GM23248 (cell line): ENCODE measurements at regions not wholly inside any gene's neighbourhood (a gene's known extent, or its start where the extent isn't known, plus 50 kb on each side); places are given as distances from the start of the nearest gene placed in this dataset.

Experiments
- DNase-seq: peaks from one replicate; pipeline ENCODE4 v3.0.0-alpha.2; 2015
- H2AFZ ChIP-seq: fragments of 200-600 bp; sonication (generic); 2 replicates; pipeline ENCODE4 v1.6.1; 2016; ENCODE audit warnings: antibody characterized with exemption
- H3F3A ChIP-seq: fragments of 200-600 bp; sonication (generic); 2 replicates; pipeline ENCODE4 v1.6.1; 2016; ENCODE audit warnings: mild to moderate bottlenecking, antibody characterized with exemption, mixed run types; ENCODE audit not compliant: insufficient read depth
- H3K27ac ChIP-seq: fragments of 200-600 bp; sonication (generic); 2 replicates; pipeline ENCODE4 v1.5.1; 2016; ENCODE audit warnings: mild to moderate bottlenecking
- H3K27me3 ChIP-seq: fragments of 200-600 bp; sonication (generic); replicated peaks from 2 replicates; pipeline ENCODE4 v1.6.1; 2016; ENCODE audit warnings: mild to moderate bottlenecking; ENCODE audit not compliant: insufficient read depth
- H3K36me3 ChIP-seq: fragments of 200-600 bp; sonication (generic); 2 replicates; pipeline ENCODE4 v1.6.1; 2016; ENCODE audit warnings: low read depth, mild to moderate bottlenecking
- H3K4me1 ChIP-seq: fragments of 200-600 bp; sonication (generic); 2 replicates; pipeline ENCODE4 v1.6.1; 2016; ENCODE audit warnings: mild to moderate bottlenecking; ENCODE audit not compliant: insufficient read depth
- H3K4me2 ChIP-seq: fragments of 200-600 bp; sonication (generic); one replicate; pipeline ENCODE4 v1.6.1; 2016; ENCODE audit warnings: mild to moderate bottlenecking; ENCODE audit not compliant: unreplicated experiment
- H3K4me3 ChIP-seq: fragments of 200-600 bp; sonication (generic); 2 replicates; pipeline ENCODE4 v1.5.1; 2016; ENCODE audit warnings: mild to moderate bottlenecking
- H3K79me2 ChIP-seq: fragments of 200-600 bp; sonication (generic); 2 replicates; pipeline ENCODE4 v1.6.1; 2016; ENCODE audit warnings: mild to moderate bottlenecking; ENCODE audit not compliant: insufficient read depth
- H3K9ac ChIP-seq: fragments of 200-600 bp; sonication (generic); 2 replicates; pipeline ENCODE4 v1.6.1; 2016; ENCODE audit warnings: mild to moderate bottlenecking
- H3K9me2 ChIP-seq: fragments of 200-600 bp; sonication (generic); 2 replicates; pipeline ENCODE4 v1.6.1; 2016; ENCODE audit warnings: mixed run types, mild to moderate bottlenecking, moderate library complexity; ENCODE audit not compliant: insufficient read depth
- H3K9me3 ChIP-seq: fragments of 200-600 bp; sonication (generic); one replicate; pipeline ENCODE4 v1.6.1; 2017; ENCODE audit warnings: low read depth
- H4K20me1 ChIP-seq: fragments of 200-600 bp; sonication (generic); 2 replicates; pipeline ENCODE4 v1.6.0; 2016; ENCODE audit not compliant: insufficient read depth
- EZH2 ChIP-seq: fragments of 200-600 bp; sonication (generic); IDR thresholded peaks from 2 replicates; pipeline ENCODE4 v1.6.1; 2018; ENCODE audit warnings: antibody characterized with exemption, mild to moderate bottlenecking; ENCODE audit not compliant: insufficient read depth, poor library complexity, severe bottlenecking
- EZH2phosphoT487 ChIP-seq: fragments of 200-600 bp; sonication (generic); IDR thresholded peaks from 2 replicates; pipeline ENCODE4 v1.6.1; 2018; ENCODE audit warnings: antibody characterized with exemption, moderate library complexity, mild to moderate bottlenecking, low read depth; ENCODE audit not compliant: insufficient read depth
- WGBS, 2 experiments: methylation state at CpG; one replicate each; pipeline ENCODE4 v1.1.6; 2015 to 2017; ENCODE audit warnings: low lambda C conversion rate in 2 of 2, low coverage in 1 of 2; ENCODE audit errors: missing lambda C conversion rate in 2 of 2; 5-methylcytosine and 5-hydroxymethylcytosine counted together
- in situ Hi-C: fragments of 300-500 bp; cut with MboI; formaldehyde crosslinking; loops from 2 replicates; pipeline ENCODE4 v1.15.0; 2020

DNA sequence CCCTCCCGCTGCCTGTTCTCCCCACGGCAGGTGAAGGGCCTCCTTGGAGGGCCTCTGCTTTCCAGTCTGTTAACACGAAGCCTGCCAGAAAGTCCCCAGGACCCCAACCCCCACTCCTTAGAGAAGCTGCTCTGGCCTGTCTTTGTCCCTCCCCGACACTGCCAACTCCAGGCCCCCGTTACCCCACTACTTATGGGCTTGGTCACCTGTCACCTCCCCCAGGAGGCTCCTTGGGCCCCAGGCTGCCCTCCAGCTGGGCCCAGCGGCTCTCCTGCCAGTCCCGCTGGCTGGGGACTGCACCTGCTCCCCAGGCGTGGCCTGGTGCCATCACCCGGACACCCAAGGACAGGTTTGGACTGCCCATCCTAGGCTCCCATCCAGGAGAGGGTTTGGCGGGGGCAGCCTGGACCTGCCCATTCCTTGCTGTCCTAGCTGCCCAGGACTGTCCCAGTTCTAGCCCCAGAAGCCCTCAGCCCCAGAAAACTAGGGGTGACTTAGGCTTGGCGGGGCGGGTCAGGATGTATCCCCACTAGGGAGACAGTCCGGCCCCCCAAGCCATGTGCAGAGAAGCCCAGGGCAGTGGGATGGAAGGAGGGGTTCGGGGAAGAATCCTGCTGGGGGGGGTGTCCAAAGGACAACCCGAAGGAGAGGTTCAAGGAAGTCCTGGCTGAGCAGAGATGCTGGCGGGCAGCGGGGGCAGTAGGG is 155.7 kb upstream of the C14orf180 start:
- no peaks in the 10 kb centered on the region for H4K20me1 ChIP-seq
- in situ Hi-C loops: no loop called here
- H3K9me2 ChIP-seq: no peaks in the 10 kb centered on the region
- no peak overlapping the region for H3K4me3 ChIP-seq
- H3K27me3 ChIP-seq: no peaks in the 10 kb centered on the region; the same call in 1 of the 2 replicates
- no peak for DNase-seq
- H2AFZ ChIP-seq: no peak overlapping the region
- no peak for TF ChIP-seq EZH2phosphoT487
- no peak for TF ChIP-seq EZH2
- H3K4me2 ChIP-seq: no peak overlapping the region
- 54 to 63% methylated on average over 16 to 17 of the region's 17 CpGs for WGBS, 2 experiments
- H3K36me3 ChIP-seq: no peaks in the 10 kb centered on the region
- no peaks in the 10 kb centered on the region for H3K79me2 ChIP-seq
- H3K4me1 ChIP-seq: no peaks in the 10 kb centered on the region
- H3K9ac ChIP-seq: no peak overlapping the region
- H3F3A ChIP-seq: no peaks in the 10 kb centered on the region
- H3K27ac ChIP-seq: no peak overlapping the region
- no peaks in the 10 kb centered on the region for H3K9me3 ChIP-seq

DNA sequence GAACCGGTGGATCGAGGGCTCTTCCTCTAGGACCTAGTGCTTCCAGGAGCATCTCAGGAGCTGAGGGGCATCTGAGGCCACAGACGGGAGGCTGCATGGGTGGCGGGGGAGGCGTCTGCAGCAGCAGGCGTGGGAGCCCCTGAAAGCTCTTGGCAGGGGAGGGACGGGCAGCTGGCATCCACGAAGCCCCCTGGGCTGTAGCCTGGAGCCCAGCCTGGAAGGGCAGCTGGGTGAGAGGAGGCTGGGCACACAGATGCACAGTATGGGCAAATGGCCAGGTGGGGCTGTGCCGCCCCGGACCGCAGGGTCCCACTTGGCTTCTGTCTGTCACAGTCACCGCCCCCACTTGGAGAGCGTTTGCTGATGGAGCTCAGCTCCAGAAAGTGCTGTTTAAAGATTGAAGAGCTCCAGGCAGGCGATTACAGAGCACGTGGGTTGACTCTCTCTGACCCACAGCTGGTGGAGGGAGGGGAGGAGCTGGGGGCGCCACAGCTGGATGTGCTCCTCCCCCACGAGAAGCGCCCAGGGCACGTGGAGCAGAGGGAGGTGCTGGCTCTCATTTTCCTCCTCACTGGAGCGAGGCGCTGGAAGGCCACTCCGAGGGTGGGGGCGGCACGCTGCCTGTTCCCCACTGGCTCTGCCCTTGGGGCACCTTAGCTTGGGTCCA is 155.0 kb upstream of the C14orf180 start:
- no peak overlapping the region for H3K4me3 ChIP-seq
- no peaks in the 10 kb centered on the region; the same call in 1 of the 2 replicates for H3K27me3 ChIP-seq
- no peaks in the 10 kb centered on the region for H3K79me2 ChIP-seq
- in situ Hi-C loops: no loop called here
- no peak overlapping the region for H2AFZ ChIP-seq
- no peak for DNase-seq
- no peaks in the 10 kb centered on the region for H3F3A ChIP-seq
- TF ChIP-seq EZH2 (no peak), EZH2phosphoT487 (no peak)
- H3K9me2 ChIP-seq: no peaks in the 10 kb centered on the region
- H3K4me1 ChIP-seq: no peaks in the 10 kb centered on the region
- 5 to 8% methylated on average over 19 to 20 of the region's 24 CpGs for WGBS, 2 experiments
- no peaks in the 10 kb centered on the region for H3K36me3 ChIP-seq
- H3K9ac ChIP-seq: no peak overlapping the region
- H3K4me2 ChIP-seq: no peak overlapping the region
- H3K9me3 ChIP-seq: no peaks in the 10 kb centered on the region
- no peaks in the 10 kb centered on the region for H4K20me1 ChIP-seq
- H3K27ac ChIP-seq: no peak overlapping the region

DNA sequence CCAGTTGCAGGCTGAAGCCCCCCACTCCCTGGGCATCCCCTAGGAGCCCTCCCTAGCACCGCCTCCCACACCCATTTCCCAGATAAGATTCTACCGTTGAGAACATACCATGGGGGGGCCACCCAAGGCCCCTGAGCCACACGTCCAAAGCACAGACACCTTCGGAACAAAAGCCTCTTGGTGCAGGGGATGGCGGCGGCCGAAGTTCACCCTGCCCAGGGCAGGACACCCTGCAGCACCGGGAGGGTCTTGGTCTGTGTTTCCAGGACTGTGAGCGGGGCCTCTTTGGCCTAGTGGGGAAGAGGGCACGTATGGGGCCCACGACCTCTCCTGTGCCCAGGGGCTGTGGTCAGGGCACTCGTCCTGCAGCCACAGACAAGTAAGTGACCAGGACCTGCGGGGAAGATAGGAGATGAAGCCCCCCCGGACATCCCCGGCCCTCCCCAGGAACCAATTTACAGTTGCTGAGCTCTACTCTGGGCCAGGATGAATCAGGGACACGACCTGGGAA is 154.3 kb upstream of the C14orf180 start:
- H3K9me2 ChIP-seq: no peaks in the 10 kb centered on the region
- no peaks in the 10 kb centered on the region; the same call in 1 of the 2 replicates for H3K27me3 ChIP-seq
- H3K4me3 ChIP-seq: no peak overlapping the region
- no peak overlapping the region for H2AFZ ChIP-seq
- no peak for TF ChIP-seq EZH2phosphoT487
- no peak for TF ChIP-seq EZH2
- no peaks in the 10 kb centered on the region for H3K36me3 ChIP-seq
- no peaks in the 10 kb centered on the region for H3F3A ChIP-seq
- no peaks in the 10 kb centered on the region for H3K9me3 ChIP-seq
- DNase-seq: no peak
- in situ Hi-C loops: no loop called here
- no peak overlapping the region for H3K9ac ChIP-seq
- no peaks in the 10 kb centered on the region for H3K79me2 ChIP-seq
- H3K27ac ChIP-seq: no peak overlapping the region
- WGBS, 2 experiments: 38 to 39% methylated on average over 15 to 16 of the region's 16 CpGs
- H4K20me1 ChIP-seq: no peaks in the 10 kb centered on the region
- H3K4me1 ChIP-seq: no peaks in the 10 kb centered on the region
- no peak overlapping the region for H3K4me2 ChIP-seq

DNA sequence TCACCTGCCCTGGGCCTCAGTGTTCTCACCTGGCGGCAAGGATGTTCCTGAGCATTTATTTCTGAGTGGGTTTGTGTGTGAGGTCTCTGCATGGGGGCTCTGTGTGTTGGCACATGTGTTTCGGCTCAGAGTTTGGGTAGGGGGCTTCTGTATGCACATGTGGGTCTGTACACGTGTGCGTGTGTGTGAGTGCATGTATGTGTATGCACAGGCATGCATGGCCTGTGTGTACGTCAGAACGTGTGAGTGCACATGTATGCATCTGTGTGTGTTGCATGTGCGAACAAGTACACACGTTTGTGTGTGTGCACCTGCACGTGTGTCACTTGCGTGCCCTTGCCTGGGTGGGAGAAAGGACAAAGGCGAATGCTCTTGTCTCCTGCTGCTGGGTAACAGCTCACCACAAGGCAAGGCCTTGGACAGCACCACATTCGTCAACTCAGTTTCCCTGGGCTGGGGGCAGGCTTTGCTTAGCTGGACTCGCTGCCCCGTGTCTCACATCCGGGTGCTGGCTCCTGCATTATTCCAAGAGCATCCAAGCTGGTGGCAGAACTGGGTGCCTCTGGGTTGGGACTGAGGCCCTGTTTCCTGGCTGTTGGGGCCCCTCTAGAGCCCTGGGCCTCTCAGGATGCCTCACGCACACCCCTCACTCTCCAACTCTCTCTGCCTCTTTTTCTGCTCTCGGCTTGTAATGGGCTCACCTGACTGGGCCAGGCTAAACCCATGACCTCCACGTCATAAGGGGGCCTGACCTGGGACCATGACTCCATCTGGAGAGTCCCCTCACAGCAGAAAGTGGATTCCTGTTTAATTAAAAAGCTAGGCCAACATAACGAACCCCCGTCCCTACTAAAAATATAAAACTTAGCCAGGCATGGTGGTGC is 153.6 kb upstream of the C14orf180 start:
- DNase-seq: no peak
- no peak overlapping the region for H3K4me3 ChIP-seq
- no peaks in the 10 kb centered on the region for H3F3A ChIP-seq
- no peaks in the 10 kb centered on the region for H3K79me2 ChIP-seq
- H3K27ac ChIP-seq: no peak overlapping the region
- no peaks in the 10 kb centered on the region for H4K20me1 ChIP-seq
- H3K9ac ChIP-seq: no peak overlapping the region
- in situ Hi-C loops: no loop called here
- TF ChIP-seq EZH2phosphoT487 (no peak), EZH2 (no peak)
- WGBS, 2 experiments: 50 to 58% methylated on average over 19 to 20 of the region's 20 CpGs
- H3K9me3 ChIP-seq: no peaks in the 10 kb centered on the region
- no peak overlapping the region for H2AFZ ChIP-seq
- H3K4me1 ChIP-seq: no peaks in the 10 kb centered on the region
- H3K27me3 ChIP-seq: no peaks in the 10 kb centered on the region; the same call in 1 of the 2 replicates
- no peaks in the 10 kb centered on the region for H3K9me2 ChIP-seq
- no peaks in the 10 kb centered on the region for H3K36me3 ChIP-seq
- H3K4me2 ChIP-seq: no peak overlapping the region
